Liver (tissue), 3 donors: ENCODE measurements at regions not wholly inside any gene's neighbourhood (a gene's known extent, or its start where the extent isn't known, plus 50 kb on each side); places are given as distances from the start of the nearest gene placed in this dataset.

Experiments used
- ATF3 ChIP-seq: IDR thresholded peaks from 2 replicates; pipeline ENCODE4 v1.6.1; 2016; ENCODE audit warnings: antibody characterized with exemption
- CTCF ChIP-seq: fragments of 150-350 bp; IDR thresholded peaks from 2 replicates; pipeline ENCODE4 v1.5.1; 2017; ENCODE audit warnings: improper control_type of control experiment, low read depth, low read length; ENCODE audit not compliant: missing input control
- EGR1 ChIP-seq, 2 donors: IDR thresholded peaks; 2 replicates each; pipeline ENCODE4 v1.6.1; 2016 to 2018; ENCODE audit warnings: antibody characterized with exemption in 2 of 2, low read depth in 2 of 2
- FOXA1 ChIP-seq: IDR thresholded peaks from 2 replicates; pipeline ENCODE4 v1.6.1; 2016; ENCODE audit warnings: antibody characterized with exemption
- HNF4A ChIP-seq, 2 donors: conservative IDR thresholded peaks; 2 replicates each; pipeline ENCODE4 v1.6.1; 2016; ENCODE audit warnings: antibody characterized with exemption in 2 of 2, mild to moderate bottlenecking in 2 of 2
- JUND ChIP-seq, 2 donors: IDR thresholded peaks; 2 replicates each; pipeline ENCODE4 v1.6.1; 2016; ENCODE audit warnings: antibody characterized with exemption in 2 of 2
- NR2F2 ChIP-seq: IDR thresholded peaks from 2 replicates; pipeline ENCODE4 v1.6.1; 2016; ENCODE audit warnings: antibody characterized with exemption
- RAD21 ChIP-seq, 2 donors: IDR thresholded peaks; 2 replicates each; pipeline ENCODE4 v1.6.1; 2016; ENCODE audit warnings: antibody characterized with exemption in 2 of 2, mild to moderate bottlenecking in 2 of 2
- TAF1 ChIP-seq: conservative IDR thresholded peaks from 2 replicates; pipeline ENCODE4 v1.6.1; 2016; ENCODE audit warnings: antibody characterized with exemption, mild to moderate bottlenecking
- donor health status: healthy.
- donor health status: healthy.

DNA sequence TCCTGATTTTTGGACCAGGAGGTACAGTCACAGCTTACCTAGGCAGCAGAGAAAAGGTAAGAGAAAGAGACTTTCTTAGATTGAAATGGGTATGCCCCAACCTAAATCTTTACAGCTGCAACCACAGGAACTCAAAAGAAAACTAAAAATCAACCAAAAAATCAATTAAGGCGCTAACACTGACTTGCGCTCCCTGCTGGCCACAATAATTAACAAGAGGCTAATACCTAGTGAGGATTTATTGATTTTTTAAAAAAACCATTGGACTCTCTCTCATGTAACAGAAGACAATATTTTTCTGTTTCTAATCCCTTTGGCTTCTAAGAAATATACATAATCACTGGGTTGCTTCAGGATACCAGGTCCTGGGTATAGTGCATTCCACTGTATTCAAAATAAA, 153.9 kb upstream of the TENM3 start:
- no peak for TF ChIP-seq JUND (IDR thresholded peaks at IDR 0.05)
- no peak for TF ChIP-seq FOXA1
- TF ChIP-seq ATF3: no peak
- no peak for TF ChIP-seq TAF1
- peak; percentile 17 for TF ChIP-seq CTCF
- no peak for TF ChIP-seq NR2F2
- TF ChIP-seq RAD21 (IDR thresholded peaks at IDR 0.05): peak; percentile 15 to 17
- TF ChIP-seq EGR1 (IDR thresholded peaks at IDR 0.05; ENCODE audit: low read depth in 2 of 2): no peak
- TF ChIP-seq HNF4A (conservative IDR thresholded peaks at IDR 0.05): no peak
